Neural crest cell (in vitro differentiated cells): ENCODE measurements at regions not wholly inside any gene's neighbourhood (a gene's known extent, or its start where the extent isn't known, plus 50 kb on each side); places are given as distances from the start of the nearest gene placed in this dataset.

Experiments used
- DNase-seq: peaks from one replicate; pipeline ENCODE4 v3.0.0; 2021; ENCODE audit warnings: low read depth, mixed read lengths, low spot score
- H3K27ac Mint-ChIP-seq: one replicate; pipeline ENCODE4 v1.8.0; 2021; ENCODE audit warnings: mild to moderate bottlenecking, mixed read lengths; ENCODE audit not compliant: unreplicated experiment
- H3K27me3 Mint-ChIP-seq: 2 replicates; pipeline ENCODE4 v1.8.0; 2021; ENCODE audit warnings: low read depth, mild to moderate bottlenecking, mixed read lengths
- H3K36me3 Mint-ChIP-seq: 2 replicates; pipeline ENCODE4 v1.8.0; 2021; ENCODE audit warnings: low read depth, mild to moderate bottlenecking, mixed read lengths
- H3K4me1 Mint-ChIP-seq: 2 replicates; pipeline ENCODE4 v1.8.0; 2021; ENCODE audit warnings: mixed read lengths
- H3K4me3 Mint-ChIP-seq: one replicate; pipeline ENCODE4 v1.8.0; 2021; ENCODE audit warnings: mild to moderate bottlenecking, mixed read lengths
- H3K9me3 Mint-ChIP-seq: 2 replicates; pipeline ENCODE4 v1.8.0; 2021; ENCODE audit warnings: mixed read lengths
- TF ChIP-seq, protein P1 (sequence below): fragments of 200-600 bp; sonication (generic); conservative IDR thresholded peaks from 2 replicates; pipeline ENCODE4 v1.5.0; 2021; ENCODE audit warnings: antibody characterized with exemption, mild to moderate bottlenecking

DNA sequence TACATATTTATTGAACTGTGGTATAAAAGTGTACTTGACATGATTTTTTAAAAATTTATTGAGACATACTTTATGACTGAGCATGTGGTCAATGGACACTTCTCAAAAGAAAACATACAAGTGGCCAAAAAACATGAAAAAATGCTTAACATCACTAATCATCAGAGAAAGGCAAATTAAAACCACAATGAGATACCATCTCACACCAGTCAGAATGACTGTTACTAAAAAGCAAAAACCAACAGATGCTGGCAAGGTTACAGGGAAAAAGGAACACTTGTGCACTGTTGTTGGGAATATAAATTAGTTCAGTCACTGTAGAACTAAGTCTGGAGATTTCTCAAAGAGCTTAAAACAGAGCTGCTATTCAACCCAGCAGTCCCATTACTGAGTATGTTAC lies 1177.6 kb downstream of the GALC start:
- TF ChIP-seq, protein P1, sequence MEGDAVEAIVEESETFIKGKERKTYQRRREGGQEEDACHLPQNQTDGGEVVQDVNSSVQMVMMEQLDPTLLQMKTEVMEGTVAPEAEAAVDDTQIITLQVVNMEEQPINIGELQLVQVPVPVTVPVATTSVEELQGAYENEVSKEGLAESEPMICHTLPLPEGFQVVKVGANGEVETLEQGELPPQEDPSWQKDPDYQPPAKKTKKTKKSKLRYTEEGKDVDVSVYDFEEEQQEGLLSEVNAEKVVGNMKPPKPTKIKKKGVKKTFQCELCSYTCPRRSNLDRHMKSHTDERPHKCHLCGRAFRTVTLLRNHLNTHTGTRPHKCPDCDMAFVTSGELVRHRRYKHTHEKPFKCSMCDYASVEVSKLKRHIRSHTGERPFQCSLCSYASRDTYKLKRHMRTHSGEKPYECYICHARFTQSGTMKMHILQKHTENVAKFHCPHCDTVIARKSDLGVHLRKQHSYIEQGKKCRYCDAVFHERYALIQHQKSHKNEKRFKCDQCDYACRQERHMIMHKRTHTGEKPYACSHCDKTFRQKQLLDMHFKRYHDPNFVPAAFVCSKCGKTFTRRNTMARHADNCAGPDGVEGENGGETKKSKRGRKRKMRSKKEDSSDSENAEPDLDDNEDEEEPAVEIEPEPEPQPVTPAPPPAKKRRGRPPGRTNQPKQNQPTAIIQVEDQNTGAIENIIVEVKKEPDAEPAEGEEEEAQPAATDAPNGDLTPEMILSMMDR = no peak
- Mint-ChIP-seq H3K9me3 (peaks cover 18% of the 10 kb centered on the region), H3K4me1 (no peaks in the 10 kb centered on the region), H3K4me3 (no peak overlapping the region), H3K27ac (no peak overlapping the region), H3K27me3 (no peaks in the 10 kb centered on the region), H3K36me3 (no peaks in the 10 kb centered on the region)
- no peak for DNase-seq

DNA sequence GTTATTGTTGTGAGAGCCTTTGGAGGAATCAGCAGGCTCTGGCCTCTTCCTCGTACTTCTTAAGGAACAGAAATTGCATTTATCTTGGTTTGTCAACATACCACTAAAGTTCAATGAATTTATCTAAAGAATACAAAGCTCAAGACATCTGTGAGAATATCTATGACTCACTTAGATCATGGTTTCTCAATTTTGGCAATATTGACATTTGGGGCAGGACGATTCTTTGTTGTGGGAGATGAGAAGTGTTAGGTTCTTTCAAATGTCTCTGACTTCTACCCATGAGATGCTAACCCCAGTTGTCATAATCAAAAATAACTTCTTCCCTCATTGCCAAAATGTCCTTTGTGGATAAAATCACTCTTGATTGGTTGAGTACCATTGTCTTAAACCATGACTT lies 1190.3 kb downstream of the GALC start:
- Mint-ChIP-seq H3K4me1 (no peaks in the 10 kb centered on the region), H3K27ac (no peak overlapping the region), H3K4me3 (no peak overlapping the region), H3K27me3 (no peaks in the 10 kb centered on the region), H3K9me3 (no peaks in the 10 kb centered on the region), H3K36me3 (no peaks in the 10 kb centered on the region)
- DNase-seq = no peak
- TF ChIP-seq, protein P1 = no peak

DNA sequence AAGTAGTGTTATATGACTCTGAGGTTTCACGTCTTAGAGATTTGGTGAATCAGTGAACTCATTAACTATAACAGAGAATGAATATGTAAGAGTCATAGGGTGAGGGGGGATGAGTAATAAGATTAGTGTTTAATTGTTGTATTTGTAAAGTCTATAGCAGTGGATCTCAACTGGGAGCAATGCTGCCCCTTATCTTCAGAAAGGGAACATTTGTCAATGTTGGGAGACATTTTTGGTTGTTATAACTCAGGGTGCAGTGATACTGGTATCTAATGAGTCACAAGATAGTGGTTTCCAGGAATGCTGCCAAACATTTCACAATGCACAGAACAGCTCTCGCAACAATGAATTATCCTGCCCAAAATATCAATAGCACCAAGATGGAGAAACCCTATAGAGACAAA lies 1193.7 kb downstream of the GALC start:
- Mint-ChIP-seq H3K27me3 (no peaks in the 10 kb centered on the region), H3K27ac (no peak overlapping the region), H3K4me3 (no peak overlapping the region), H3K4me1 (no peaks in the 10 kb centered on the region), H3K9me3 (no peaks in the 10 kb centered on the region), H3K36me3 (no peaks in the 10 kb centered on the region)
- TF ChIP-seq, protein P1 = no peak
- no peak for DNase-seq

DNA sequence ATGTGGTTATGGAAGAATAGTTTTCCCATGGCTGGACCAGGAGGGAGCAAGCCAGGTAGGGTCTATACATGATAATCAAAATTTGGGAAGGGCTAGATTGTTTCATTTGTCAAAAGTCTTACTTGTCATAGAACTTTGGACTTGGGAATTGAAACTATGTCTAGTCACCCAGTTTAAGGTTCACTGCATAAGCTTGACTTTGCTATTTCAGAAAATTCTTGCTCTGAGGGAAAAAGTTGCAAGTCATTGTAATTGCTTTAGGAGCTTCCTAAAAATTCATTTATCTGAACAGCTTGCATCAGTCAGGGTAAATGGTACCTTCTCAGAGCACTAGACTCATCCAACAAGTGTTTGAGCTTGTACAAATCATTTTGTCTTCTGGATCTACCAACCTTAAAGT lies 1194.7 kb downstream of the GALC start:
- no peak overlapping the region for H3K4me3 Mint-ChIP-seq
- no peak for DNase-seq
- no peaks in the 10 kb centered on the region for H3K27me3 Mint-ChIP-seq
- H3K36me3 Mint-ChIP-seq = no peaks in the 10 kb centered on the region
- H3K4me1 Mint-ChIP-seq = no peaks in the 10 kb centered on the region
- TF ChIP-seq, protein P1 = no peak
- no peak overlapping the region for H3K27ac Mint-ChIP-seq
- no peaks in the 10 kb centered on the region for H3K9me3 Mint-ChIP-seq

DNA sequence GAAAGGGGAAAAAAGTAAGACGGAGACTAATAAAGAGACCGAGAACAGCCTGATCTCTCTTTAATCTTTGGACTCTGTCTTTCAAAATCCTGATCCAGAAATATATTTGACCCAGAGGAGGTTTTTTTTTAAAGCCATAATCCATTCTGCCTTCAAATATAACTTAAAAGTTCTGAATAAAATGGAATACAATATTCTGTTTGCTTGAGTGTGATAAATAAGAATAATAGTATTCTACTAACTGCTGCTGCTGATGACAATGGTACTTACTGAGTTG lies 1196.0 kb downstream of the GALC start:
- Mint-ChIP-seq H3K9me3 (no peaks in the 10 kb centered on the region), H3K27ac (no peak overlapping the region), H3K36me3 (no peaks in the 10 kb centered on the region), H3K4me3 (no peak overlapping the region), H3K4me1 (no peaks in the 10 kb centered on the region), H3K27me3 (no peaks in the 10 kb centered on the region)
- TF ChIP-seq, protein P1 = no peak
- no peak for DNase-seq
